DOHH2 (cell line): ENCODE measurements at regions not wholly inside any gene's neighbourhood (a gene's known extent, or its start where the extent isn't known, plus 50 kb on each side); places are given as distances from the start of the nearest gene placed in this dataset.

Experiments
- CTCF ChIP-seq: fragments of 200-600 bp; sonication (generic); IDR thresholded peaks from one replicate; pipeline ENCODE4 v1.5.1; 2014; ENCODE audit warnings: antibody characterized with exemption, mild to moderate bottlenecking, low read depth, low read length; ENCODE audit not compliant: poor library complexity, severe bottlenecking
- EZH2phosphoT487 ChIP-seq: fragments of 200-600 bp; sonication (generic); IDR thresholded peaks from 2 replicates; pipeline ENCODE4 v1.6.1; 2017; ENCODE audit warnings: borderline replicate concordance, mild to moderate bottlenecking, antibody characterized with exemption, low read length, moderate library complexity, mixed read lengths

GRCh38 chr2:194742706-194743105 is 914.3 kb upstream of the SLC39A10 start:
- TF ChIP-seq CTCF (no peak), EZH2phosphoT487 (no peak)
